ENCODE measurements at regions not wholly inside any gene's neighbourhood (a gene's known extent, or its start where the extent isn't known, plus 50 kb on each side); places are given as distances from the start of the nearest gene placed in this dataset.

- Histone ChIP-seq H3K4me1 (ENCODE audit: insufficient read depth, low read length) (peaks cover 14% of the 10 kb centered on the region; the same call in 1 of the 2 replicates), H3K4me2 (ENCODE audit: low read depth, low read length) (no peak overlapping the region), H3K79me2 (ENCODE audit: insufficient read depth, low read length) (no peaks in the 10 kb centered on the region), H3K36me3 (replicated peaks in 1 of 2; ENCODE audit: control insufficient read depth in 1 of 2, insufficient read depth in 2 of 2, low read length in 2 of 2) (no peaks in the 10 kb centered on the region), H2AFZ (ENCODE audit: low read length) (no peak overlapping the region), H4K20me1 (ENCODE audit: insufficient read depth, low read length) (no peaks in the 10 kb centered on the region), H3K27ac (ENCODE audit: extremely low read length, insufficient read depth, low read length) (no peak overlapping the region), H3K9me3 (ENCODE audit: low read length) (no peaks in the 10 kb centered on the region), H3K4me3 (replicated peaks in 1 of 3; ENCODE audit: insufficient read depth in 1 of 3, low read depth in 2 of 3, low read length in 3 of 3) (no peak overlapping the region), H3K9ac (ENCODE audit: insufficient read depth, low read depth, low read length) (no peak overlapping the region), H3K27me3 (ENCODE audit: control insufficient read depth in 1 of 2, insufficient read depth in 2 of 2, low read length in 2 of 2) (no peaks in the 10 kb centered on the region)
- ChIA-PET CTCF (ENCODE audit: low intra/inter-chr PET ratio, low total read pairs) (no interaction called here), POLR2A (no interaction called here)
- 78% methylated on average over 11 of the region's 11 CpGs for WGBS (ENCODE audit: low lambda C conversion rate)
- ATAC-seq (no peak), DNase-seq (ENCODE audit: low spot score) (no peak), FAIRE-seq (no peak)
- in situ Hi-C loops (cut with HindIII; ENCODE audit: extremely low pct_ligation_motif_present, low pct_unique_long_range_greater_than_20kb) (no loop called here), intact Hi-C loops (cut with micrococcal nuclease; ENCODE audit: unreplicated experiment) (no loop called here)
- BruUV-seq (replicated peaks), result no TSS peak
- TF ChIP-seq EEA1 (CRISPR knock-in tag; IDR thresholded peaks at IDR 0.05; ENCODE audit: borderline replicate concordance), result no peak
- no peak for TF ChIP-seq RARG (CRISPR knock-in tag; IDR thresholded peaks at IDR 0.05; ENCODE audit: low read depth)
- TF ChIP-seq ZNF34 (CRISPR knock-in tag; IDR thresholded peaks at IDR 0.05; ENCODE audit: borderline replicate concordance), result no peak
- TF ChIP-seq, protein P1, sequence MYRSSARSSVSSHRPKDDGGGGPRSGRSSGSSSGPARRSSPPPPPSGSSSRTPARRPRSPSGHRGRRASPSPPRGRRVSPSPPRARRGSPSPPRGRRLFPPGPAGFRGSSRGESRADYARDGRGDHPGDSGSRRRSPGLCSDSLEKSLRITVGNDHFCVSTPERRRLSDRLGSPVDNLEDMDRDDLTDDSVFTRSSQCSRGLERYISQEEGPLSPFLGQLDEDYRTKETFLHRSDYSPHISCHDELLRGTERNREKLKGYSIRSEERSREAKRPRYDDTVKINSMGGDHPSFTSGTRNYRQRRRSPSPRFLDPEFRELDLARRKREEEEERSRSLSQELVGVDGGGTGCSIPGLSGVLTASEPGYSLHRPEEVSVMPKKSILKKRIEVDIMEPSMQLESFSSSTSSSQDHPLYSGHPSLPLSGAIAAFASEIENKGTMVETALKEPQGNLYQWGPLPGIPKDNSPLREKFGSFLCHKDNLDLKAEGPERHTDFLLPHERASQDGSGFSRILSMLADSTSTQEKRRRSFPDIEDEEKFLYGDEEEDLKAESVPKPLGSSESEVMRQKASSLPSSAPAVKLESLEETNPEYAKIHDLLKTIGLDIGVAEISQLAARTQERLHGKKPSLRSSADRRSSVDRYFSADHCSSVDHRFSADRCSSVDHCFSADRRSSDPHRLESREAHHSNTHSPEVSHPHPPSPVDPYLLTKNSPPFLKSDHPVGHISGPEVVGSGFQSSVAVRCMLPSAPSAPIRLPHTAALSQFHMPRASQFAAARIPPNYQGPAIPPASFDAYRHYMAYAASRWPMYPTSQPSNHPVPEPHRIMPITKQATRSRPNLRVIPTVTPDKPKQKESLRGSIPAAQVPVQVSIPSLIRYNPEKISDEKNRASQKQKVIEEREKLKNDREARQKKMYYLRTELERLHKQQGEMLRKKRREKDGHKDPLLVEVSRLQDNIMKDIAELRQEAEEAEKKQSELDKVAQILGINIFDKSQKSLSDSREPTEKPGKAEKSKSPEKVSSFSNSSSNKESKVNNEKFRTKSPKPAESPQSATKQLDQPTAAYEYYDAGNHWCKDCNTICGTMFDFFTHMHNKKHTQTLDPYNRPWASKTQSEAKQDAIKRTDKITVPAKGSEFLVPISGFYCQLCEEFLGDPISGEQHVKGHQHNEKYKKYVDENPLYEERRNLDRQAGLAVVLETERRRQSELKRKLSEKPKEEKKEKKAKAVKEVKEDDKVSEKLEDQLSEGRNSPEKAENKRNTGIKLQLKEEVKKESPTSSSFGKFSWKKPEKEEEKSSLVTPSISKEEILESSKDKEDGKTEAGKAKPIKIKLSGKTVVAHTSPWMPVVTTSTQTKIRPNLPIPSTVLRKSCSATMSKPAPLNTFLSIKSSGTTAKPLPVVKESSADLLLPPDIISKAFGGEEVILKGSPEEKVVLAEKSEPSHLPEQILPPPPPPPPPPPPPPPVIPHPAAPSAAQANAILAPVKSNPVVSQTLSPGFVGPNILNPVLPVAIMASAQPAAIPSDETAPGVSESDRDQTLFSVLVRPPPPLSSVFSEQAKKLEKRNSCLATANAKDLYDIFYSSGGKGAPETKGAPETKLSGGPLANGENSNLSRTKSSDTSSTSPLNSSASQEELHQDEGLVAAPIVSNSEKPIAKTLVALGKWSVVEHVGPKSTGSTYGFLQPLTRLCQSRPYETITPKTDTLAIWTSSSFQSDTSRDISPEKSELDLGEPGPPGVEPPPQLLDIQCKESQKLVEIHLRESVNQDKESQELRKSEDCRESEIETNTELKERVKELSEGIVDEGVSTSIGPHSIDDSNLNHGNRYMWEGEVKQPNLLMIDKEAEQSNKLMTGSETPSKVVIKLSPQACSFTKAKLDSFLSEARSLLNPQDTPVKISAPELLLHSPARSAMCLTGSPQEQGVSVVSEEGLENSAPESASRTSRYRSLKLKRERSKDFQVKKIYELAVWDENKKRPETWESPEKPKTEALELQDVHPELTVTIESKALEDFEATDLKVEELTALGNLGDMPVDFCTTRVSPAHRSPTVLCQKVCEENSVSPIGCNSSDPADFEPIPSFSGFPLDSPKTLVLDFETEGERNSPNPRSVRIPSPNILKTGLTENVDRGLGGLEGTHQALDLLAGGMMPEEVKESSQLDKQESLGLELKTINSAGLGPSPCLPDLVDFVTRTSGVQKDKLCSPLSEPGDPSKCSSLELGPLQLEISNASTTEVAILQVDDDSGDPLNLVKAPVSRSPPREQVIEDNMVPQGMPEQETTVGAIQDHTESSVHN (CRISPR knock-in tag; IDR thresholded peaks at IDR 0.05), result no peak
- no peak for TF ChIP-seq ZNF136 (CRISPR knock-in tag; IDR thresholded peaks at IDR 0.05; ENCODE audit: low read depth)
- TF ChIP-seq, protein P2, sequence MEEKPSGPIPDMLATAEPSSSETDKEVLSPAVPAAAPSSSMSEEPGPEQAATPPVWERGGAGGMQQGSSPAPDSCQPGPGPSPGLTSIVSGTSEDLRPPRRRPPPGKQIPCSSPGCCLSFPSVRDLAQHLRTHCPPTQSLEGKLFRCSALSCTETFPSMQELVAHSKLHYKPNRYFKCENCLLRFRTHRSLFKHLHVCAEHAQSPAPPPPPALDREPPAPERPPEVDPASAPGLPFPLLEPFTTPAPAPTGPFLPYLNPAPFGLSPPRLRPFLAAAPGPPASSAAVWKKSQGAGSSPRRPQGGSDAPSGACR (CRISPR knock-in tag; IDR thresholded peaks at IDR 0.05), result no peak
- TF ChIP-seq MYNN (CRISPR knock-in tag; IDR thresholded peaks at IDR 0.05; ENCODE audit: low read depth), result no peak
- TF ChIP-seq ZNF256 (CRISPR knock-in tag; conservative IDR thresholded peaks at IDR 0.05), result no peak
- no peak for TF ChIP-seq HHEX (CRISPR knock-in tag; IDR thresholded peaks at IDR 0.05)
- no peak for TF ChIP-seq CEBPB (IDR thresholded peaks at IDR 0.05; ENCODE audit: borderline replicate concordance, low read depth, low read length)
- TF ChIP-seq, protein P3, sequence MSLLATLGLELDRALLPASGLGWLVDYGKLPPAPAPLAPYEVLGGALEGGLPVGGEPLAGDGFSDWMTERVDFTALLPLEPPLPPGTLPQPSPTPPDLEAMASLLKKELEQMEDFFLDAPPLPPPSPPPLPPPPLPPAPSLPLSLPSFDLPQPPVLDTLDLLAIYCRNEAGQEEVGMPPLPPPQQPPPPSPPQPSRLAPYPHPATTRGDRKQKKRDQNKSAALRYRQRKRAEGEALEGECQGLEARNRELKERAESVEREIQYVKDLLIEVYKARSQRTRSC (CRISPR knock-in tag; IDR thresholded peaks at IDR 0.05; ENCODE audit: low read depth), result no peak
- no peak for TF ChIP-seq BORCS8-MEF2B (CRISPR knock-in tag; IDR thresholded peaks at IDR 0.05)
- no peak for TF ChIP-seq CENPT (CRISPR knock-in tag; IDR thresholded peaks at IDR 0.05; ENCODE audit: low read depth)
- TF ChIP-seq ZNF841 (CRISPR knock-in tag; IDR thresholded peaks at IDR 0.05; ENCODE audit: borderline replicate concordance), result no peak
- no peak for TF ChIP-seq DRAP1 (CRISPR knock-in tag; IDR thresholded peaks at IDR 0.05)
- no peak for TF ChIP-seq ZNF737 (CRISPR knock-in tag; IDR thresholded peaks at IDR 0.05; ENCODE audit: borderline replicate concordance)
Observed at GRCh38 chr1:56356376-56356990, 222.9 kb downstream of the PLPP3 start.
